ENCODE measurements at regions not wholly inside any gene's neighbourhood (a gene's known extent, or its start where the extent isn't known, plus 50 kb on each side); places are given as distances from the start of the nearest gene placed in this dataset.

DNA sequence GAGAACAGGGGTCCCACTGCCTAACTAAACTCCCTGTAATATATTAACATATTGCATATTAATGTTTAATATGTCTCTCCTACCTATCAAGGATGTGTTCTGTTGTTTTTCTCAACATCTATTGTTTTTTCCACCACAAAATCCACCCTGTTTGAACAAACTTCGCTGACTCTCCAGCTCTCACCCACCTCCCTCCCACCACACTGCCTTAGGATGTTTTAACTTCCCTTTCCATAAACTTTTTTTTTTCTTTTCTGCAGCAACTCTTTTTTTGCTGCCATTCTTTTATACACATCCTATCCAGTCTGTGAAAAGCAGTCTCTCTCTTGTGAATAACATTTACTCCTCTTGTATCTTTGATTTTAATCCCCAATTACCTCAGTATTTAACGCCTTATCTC, 226.1 kb downstream of the PCDH7 start:
- Histone ChIP-seq H3K56ac (ENCODE audit: insufficient read length, low read depth, low read length) (no peak overlapping the region), H2BK120ac (ENCODE audit: low read depth, low read length, poor library complexity, severe bottlenecking) (no peak overlapping the region), H3K27ac (ENCODE audit: insufficient read length, low read depth, low read length) (no peak overlapping the region), H2BK20ac (ENCODE audit: low read depth, low read length, poor library complexity, severe bottlenecking) (no peak overlapping the region), H3K4me1 (ENCODE audit: insufficient read depth, low read length) (no peaks in the 10 kb centered on the region; the same call in 1 of the 2 replicates), H2BK15ac (ENCODE audit: low read depth, low read length) (no peak overlapping the region), H4K91ac (ENCODE audit: insufficient read length, low read depth, low read length) (no peak overlapping the region), H4K20me1 (ENCODE audit: control insufficient read depth, insufficient read depth, insufficient read length) (no peaks in the 10 kb centered on the region), H3K23ac (ENCODE audit: insufficient read length, low read depth, low read length) (no peak overlapping the region), H4K8ac (replicated peaks; ENCODE audit: insufficient read length, low read depth, low read length) (no peak overlapping the region), H2AFZ (ENCODE audit: low read length) (no peak overlapping the region), H3K27me3 (ENCODE audit: insufficient read depth, low read length) (no peaks in the 10 kb centered on the region), H3K18ac (ENCODE audit: insufficient read length, low read depth, low read length) (no peak overlapping the region), H3K23me2 (ENCODE audit: insufficient read length, low read depth, low read length, poor library complexity, severe bottlenecking) (no peaks in the 10 kb centered on the region), H2AK5ac (ENCODE audit: insufficient read length, low read length) (no peak overlapping the region), H3K9me3 (ENCODE audit: control insufficient read depth, low read depth, low read length) (no peaks in the 10 kb centered on the region), H2BK12ac (ENCODE audit: insufficient read length, low read depth, low read length) (no peak overlapping the region), H3K4me2 (ENCODE audit: insufficient read depth, insufficient read length, low read length) (no peak overlapping the region), H2BK5ac (ENCODE audit: insufficient read length, low read length) (no peak overlapping the region), H3T11ph (ENCODE audit: low read length) (no peak overlapping the region), H3K14ac (ENCODE audit: insufficient read depth, low read length) (no peak overlapping the region), H3K79me2 (ENCODE audit: insufficient read depth, low read length) (no peaks in the 10 kb centered on the region), H3K79me1 (ENCODE audit: insufficient read depth, low read depth, low read length, poor library complexity, severe bottlenecking) (no peaks in the 10 kb centered on the region), H3K4ac (ENCODE audit: low read depth, low read length) (no peak overlapping the region), H3K9ac (ENCODE audit: extremely low read depth, insufficient read length, low read length) (no peak overlapping the region), H4K5ac (ENCODE audit: insufficient read length, low read depth, low read length) (no peak overlapping the region)
- Mint-ChIP-seq H3K4me3 (no peak overlapping the region), H3K4me1 (peaks cover 13 to 15% of the 10 kb centered on the region in 2 experiments), H3K36me3 (ENCODE audit: insufficient read depth in 1 of 3, low read depth in 3 of 3) (no peaks in the 10 kb centered on the region), H3K27me3 (ENCODE audit: low read depth) (no peaks in the 10 kb centered on the region), H3K9me3 (no peaks in the 10 kb centered on the region), H3K27ac (peak overlapping the region in 1 of 3 experiments; percentile 3; a peak in 3 of 7 replicates)
- no CpG with 5 or more reads among the region's 2 CpGs for WGBS (ENCODE audit: extremely low coverage, insufficient read length, low lambda C conversion rate)
- no peak for DNase-seq
- no peak for TF ChIP-seq CTCF (conservative IDR thresholded peaks at IDR 0.05)

Data from H9 (cell line).